Central memory CD8-positive, alpha-beta T cell (primary cell): ENCODE measurements at regions not wholly inside any gene's neighbourhood (a gene's known extent, or its start where the extent isn't known, plus 50 kb on each side); places are given as distances from the start of the nearest gene placed in this dataset.

Experiments
- ATAC-seq: fragments of 150-1000 bp; cut with Tn5 transposase; replicated peaks from 2 replicates; pipeline ENCODE4 v1.10.0; 2022; ENCODE audit warnings: mild to moderate bottlenecking, moderate FRiP score, moderate number of reproducible peaks; ENCODE audit not compliant: poor library complexity, severe bottlenecking; ENCODE audit errors: extremely low read depth
- DNase-seq, 2 donors: peaks; one replicate each; pipeline ENCODE4 v3.0.0; 2021; ENCODE audit warnings: low spot score in 2 of 2
- H3K27ac Mint-ChIP-seq: one replicate; pipeline ENCODE4 v1.8.0; 2022; ENCODE audit warnings: low read depth, mild to moderate bottlenecking, moderate library complexity, mixed read lengths
- H3K27me3 Mint-ChIP-seq: one replicate; pipeline ENCODE4 v1.8.0; 2022; ENCODE audit warnings: mixed read lengths
- H3K36me3 Mint-ChIP-seq: one replicate; pipeline ENCODE4 v1.8.0; 2022; ENCODE audit warnings: mild to moderate bottlenecking, moderate library complexity, mixed read lengths; ENCODE audit not compliant: insufficient read depth
- H3K4me1 Mint-ChIP-seq: one replicate; pipeline ENCODE4 v1.8.0; 2022; ENCODE audit warnings: mixed read lengths
- H3K4me3 Mint-ChIP-seq: one replicate; pipeline ENCODE4 v1.8.0; 2022; ENCODE audit warnings: mild to moderate bottlenecking, moderate library complexity, mixed read lengths
- H3K9me3 Mint-ChIP-seq: one replicate; pipeline ENCODE4 v1.8.0; 2022; ENCODE audit warnings: mixed read lengths

DNA sequence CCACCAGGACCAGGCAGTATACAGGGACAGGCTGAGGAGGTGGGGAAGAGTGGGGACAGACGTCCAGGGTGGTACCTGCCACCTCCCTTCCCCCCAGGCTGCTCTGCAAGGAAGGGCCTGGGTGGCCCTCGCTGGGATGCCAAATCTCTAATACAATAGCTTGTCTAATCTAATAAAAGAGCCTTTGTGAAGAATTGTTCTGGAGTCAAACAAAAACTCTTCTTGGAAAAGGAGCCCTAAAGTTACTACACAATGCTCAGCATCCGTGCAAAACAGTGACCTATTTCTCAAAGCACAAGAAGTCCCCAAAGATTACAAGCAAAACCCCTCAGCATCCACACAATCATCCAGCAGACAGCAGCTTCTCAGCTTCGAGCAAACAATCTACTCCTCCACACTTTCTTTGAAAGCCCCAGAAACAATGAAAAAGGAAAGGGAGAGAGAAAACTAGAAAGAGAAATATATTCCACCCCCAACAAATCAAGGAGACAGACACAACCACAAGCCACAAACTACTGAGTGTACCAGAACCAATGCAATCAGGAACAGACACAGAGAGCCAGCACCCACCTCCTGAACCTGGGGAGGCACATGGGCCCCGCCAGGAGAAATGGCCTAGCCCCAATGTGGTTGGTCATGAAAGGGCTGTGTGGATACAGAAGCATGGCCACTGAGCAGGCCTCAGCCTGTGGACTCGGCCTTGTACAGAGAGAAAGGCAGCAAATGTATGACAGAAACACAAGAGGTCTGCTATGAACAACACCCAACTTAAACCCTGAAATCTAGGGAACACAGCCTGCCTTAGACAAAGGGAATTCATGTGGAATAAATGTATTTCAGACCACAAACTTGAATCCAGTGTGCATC is 177.1 kb upstream of the CHRNA7 start:
- H3K4me3 Mint-ChIP-seq = no peak overlapping the region
- peaks cover 13% of the 10 kb centered on the region for H3K9me3 Mint-ChIP-seq
- H3K36me3 Mint-ChIP-seq = no peaks in the 10 kb centered on the region
- no peaks in the 10 kb centered on the region for H3K4me1 Mint-ChIP-seq
- DNase-seq (no peak), ATAC-seq (no peak)
- H3K27me3 Mint-ChIP-seq = peaks cover 52% of the 10 kb centered on the region
- no peak overlapping the region for H3K27ac Mint-ChIP-seq

DNA sequence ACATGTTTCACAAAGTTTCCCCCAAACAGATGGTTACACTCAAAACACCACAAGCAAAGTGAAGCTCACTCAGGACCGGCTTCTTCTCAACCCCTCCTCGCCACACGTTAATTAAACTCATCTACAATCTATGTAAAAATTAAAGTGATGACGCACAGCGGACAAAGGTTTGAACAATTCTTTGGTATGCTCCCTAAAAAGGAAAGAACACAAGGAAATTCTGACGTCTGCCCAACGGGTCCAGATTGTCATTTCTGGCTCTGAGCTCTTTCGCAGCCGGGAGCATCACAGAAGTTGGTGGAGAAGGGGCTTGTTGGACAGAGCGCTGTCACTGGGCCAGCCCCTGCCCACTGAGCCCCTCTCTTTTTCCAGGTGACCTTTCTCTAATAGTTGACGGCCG is 173.7 kb upstream of the CHRNA7 start:
- Mint-ChIP-seq H3K36me3 (no peaks in the 10 kb centered on the region), H3K4me3 (no peak overlapping the region), H3K4me1 (no peaks in the 10 kb centered on the region), H3K9me3 (peaks cover 7% of the 10 kb centered on the region), H3K27me3 (peaks cover 45% of the 10 kb centered on the region), H3K27ac (no peak overlapping the region)
- DNase-seq (no peak), ATAC-seq (no peak)

DNA sequence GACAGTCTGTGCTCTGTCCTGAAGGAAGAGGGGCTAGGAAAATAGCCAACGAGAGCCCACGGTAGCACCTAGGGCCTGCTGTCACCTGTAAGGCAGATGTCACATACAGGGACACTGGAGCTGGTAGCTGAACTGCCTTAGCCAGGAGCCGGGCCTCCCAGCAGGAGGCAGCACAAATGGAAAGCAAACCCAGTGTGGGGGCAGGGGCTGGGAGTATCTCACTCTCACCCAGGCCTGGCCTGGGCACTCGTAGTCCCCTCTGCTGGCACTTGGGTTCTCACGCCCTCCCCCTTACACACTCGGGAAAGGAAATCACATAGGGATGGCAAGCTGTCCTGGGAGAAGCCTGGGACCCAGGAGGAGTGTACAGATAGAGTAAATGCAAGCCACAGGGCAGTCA is 173.1 kb upstream of the CHRNA7 start:
- Mint-ChIP-seq H3K27me3 (peaks cover 51% of the 10 kb centered on the region), H3K4me3 (no peak overlapping the region), H3K9me3 (peaks cover 7% of the 10 kb centered on the region), H3K4me1 (no peaks in the 10 kb centered on the region), H3K27ac (no peak overlapping the region), H3K36me3 (no peaks in the 10 kb centered on the region)
- ATAC-seq (no peak), DNase-seq (no peak)

DNA sequence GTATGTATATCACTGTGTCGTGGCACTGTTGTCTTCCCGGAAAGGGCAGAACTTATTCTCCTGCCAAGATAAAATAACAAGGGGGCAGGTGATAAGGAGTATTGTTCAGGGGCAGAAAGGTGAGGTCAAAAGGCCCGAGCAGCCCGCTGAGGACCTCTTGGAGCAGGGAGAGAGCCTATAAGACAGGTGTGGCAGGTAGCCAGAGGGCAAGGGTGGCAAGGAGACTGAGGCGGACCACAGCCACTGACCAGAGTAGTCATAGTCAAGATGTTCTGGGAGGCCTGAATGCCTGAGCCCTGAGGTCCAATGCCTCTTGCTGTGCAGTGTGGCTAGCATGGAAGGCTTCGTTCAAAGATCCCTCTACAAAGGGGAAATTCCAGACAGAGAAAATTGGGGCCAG is 172.3 kb upstream of the CHRNA7 start:
- Mint-ChIP-seq H3K4me1 (no peaks in the 10 kb centered on the region), H3K9me3 (peaks cover 7% of the 10 kb centered on the region), H3K27ac (no peak overlapping the region), H3K4me3 (no peak overlapping the region), H3K27me3 (peaks cover 55% of the 10 kb centered on the region), H3K36me3 (no peaks in the 10 kb centered on the region)
- ATAC-seq (no peak), DNase-seq (no peak)

DNA sequence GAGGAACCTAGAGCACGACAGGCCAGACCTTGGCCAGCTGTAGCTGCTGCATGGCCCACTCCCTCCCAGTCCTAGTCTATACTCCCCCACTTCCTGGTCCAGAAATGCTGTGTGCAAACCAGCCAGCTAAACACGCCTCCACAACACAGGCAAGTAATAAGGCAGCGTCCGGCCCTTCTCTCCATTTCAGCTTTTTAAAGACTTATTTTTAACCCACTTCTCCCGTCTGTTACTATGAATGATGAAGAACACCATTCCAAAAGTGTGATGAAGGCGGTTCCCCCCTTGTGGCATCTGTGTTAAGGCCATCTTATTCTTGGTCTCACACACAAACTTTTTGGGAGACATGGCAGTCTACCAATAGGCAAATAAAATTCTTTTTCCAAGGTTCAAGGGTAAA is 164.1 kb upstream of the CHRNA7 start:
- H3K36me3 Mint-ChIP-seq = peaks cover 4% of the 10 kb centered on the region
- H3K9me3 Mint-ChIP-seq = peaks cover 5% of the 10 kb centered on the region
- no peak overlapping the region for H3K27ac Mint-ChIP-seq
- no peak overlapping the region for H3K4me3 Mint-ChIP-seq
- ATAC-seq (no peak), DNase-seq (no peak)
- H3K27me3 Mint-ChIP-seq = peaks cover 49% of the 10 kb centered on the region
- H3K4me1 Mint-ChIP-seq = peaks cover 11% of the 10 kb centered on the region

DNA sequence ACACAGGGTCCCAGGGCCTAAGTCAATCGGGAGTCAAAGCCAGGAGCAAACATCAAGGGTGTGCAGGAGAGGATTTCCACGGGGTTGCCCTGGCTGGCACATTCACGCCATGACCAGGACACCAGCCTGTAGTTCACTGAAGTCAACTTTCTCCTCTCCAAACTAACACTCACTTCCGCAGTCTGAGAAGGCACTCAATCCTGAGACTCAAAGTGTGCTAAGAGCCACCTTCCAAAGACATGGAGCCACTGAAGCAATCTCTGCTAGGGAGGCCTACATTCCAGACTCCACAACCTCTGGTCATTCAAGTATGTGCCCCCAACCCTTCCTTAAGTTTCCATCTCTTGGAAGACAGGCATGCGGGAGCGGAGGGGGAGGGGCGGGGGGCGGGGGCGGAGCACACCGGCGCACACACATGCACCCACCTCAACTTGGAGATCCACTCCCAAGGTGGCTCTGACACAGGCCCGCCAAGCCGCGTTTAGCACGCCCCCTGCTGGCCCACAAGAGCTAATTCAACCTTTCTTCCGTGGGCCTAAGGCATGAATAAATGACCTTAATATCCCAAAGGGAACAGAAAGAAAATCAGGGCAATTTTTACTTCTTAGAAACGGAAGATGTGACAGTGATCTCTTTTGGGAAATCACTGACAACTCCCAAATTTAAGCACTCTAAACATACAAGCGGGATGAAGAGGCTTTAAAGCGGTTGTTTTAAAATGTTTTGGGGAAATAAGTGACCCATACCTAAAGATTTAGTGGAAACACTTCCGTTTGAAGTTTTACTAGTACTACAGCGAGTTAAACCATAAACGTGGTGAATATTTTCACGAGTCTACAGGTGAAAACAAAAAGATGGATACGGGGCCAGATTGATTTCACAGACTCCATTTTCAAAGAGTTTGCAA is 162.5 kb upstream of the CHRNA7 start:
- Mint-ChIP-seq H3K27me3 (peaks cover 34% of the 10 kb centered on the region), H3K27ac (no peak overlapping the region), H3K9me3 (peaks cover 6% of the 10 kb centered on the region), H3K36me3 (peaks cover 4% of the 10 kb centered on the region), H3K4me1 (peaks cover 13% of the 10 kb centered on the region), H3K4me3 (no peak overlapping the region)
- DNase-seq (peak in 1 of 2 donors; percentile 28), ATAC-seq (no peak)

DNA sequence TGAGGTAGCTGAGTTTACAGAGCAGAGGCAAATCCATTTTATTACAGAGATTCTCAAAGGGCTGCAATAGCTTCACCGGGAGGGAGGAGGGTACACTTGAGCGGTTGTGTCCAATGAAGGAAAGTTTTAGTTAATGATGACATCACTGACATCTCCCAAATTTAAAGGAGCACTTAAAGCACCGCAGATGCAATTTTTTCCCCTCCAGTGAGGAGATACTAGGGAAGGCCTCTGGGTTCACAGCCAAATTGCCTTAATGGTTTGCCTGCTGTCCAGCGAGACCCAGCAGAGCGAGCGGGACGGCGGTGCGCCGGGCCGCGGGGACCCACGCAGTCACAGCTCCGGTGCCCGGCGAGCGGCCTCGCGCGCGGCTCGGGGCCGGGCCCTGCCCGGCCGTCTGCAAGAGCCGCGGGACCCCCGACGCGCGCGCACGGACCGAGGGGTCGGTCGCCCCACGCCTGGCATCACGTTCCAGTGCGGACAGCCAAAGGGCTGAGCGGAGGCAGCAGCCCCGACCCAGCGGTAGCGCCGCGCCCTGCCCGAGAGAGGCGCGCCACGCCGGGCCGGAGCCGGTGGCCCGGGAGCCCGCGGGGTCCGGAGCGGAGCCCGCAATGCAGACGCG is 160.5 kb upstream of the CHRNA7 start:
- H3K27ac Mint-ChIP-seq = no peak overlapping the region
- peak; percentile 3 for ATAC-seq
- peaks cover 4% of the 10 kb centered on the region for H3K36me3 Mint-ChIP-seq
- H3K4me3 Mint-ChIP-seq = peak overlapping the region; percentile 91
- no peak for DNase-seq
- H3K9me3 Mint-ChIP-seq = peaks cover 6% of the 10 kb centered on the region
- peaks cover 13% of the 10 kb centered on the region for H3K4me1 Mint-ChIP-seq
- peaks cover 19% of the 10 kb centered on the region for H3K27me3 Mint-ChIP-seq

DNA sequence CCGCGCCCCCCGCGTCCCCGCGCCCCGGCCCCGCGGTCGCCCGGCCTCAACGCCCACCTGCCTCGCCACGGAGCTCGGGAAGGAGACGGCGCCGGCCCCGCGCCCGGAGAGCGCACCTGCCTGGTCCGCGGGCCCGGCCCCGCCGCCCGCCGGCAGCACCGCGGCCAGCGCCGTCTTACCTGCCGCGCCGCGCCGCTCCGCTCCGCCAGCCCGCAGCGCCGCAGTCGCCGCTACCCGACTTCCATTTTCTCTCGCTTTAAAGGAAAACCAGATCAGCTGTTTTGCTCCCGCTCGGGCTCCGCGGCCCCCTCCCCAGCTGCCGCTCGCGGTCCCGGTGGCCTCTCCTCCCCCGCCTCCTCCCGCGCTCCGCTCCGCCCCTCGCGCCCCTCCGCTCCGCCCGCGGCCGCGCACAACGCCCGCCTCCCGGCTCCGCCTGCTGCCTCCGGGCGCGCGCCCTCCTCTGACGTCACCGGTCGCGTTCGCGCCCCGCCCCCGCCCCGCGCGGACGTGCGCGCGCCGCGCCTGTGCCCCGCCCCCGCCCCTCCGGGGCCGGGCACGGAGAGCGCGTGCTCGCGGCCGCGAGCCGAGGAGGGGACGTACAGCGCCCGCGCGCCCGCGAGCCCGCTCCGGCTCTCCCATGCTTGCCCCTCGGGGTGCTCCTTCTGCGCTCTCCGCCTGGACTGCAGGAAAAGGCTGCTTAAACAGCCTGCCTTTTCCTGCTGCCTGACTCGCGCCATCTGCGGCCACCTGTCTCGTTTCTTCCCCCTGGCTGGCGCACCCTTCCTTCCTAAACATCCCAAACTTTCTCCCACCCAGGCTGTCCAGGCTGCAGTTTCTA is 159.8 kb upstream of the CHRNA7 start, which contains the start of gene OTUD7A:
Gene OTUD7A, minus strand, starts transcription at position 346 of the 838 bp plus-strand sequence.
- Mint-ChIP-seq H3K27me3 (peaks cover 17% of the 10 kb centered on the region), H3K36me3 (peaks cover 4% of the 10 kb centered on the region), H3K9me3 (peaks cover 6% of the 10 kb centered on the region), H3K27ac (peak within 1 kb of the TSS; percentile 96), H3K4me1 (peaks cover 13% of the 10 kb centered on the region), H3K4me3 (peak within 1 kb of the TSS; percentile 91)
- DNase-seq (peak; percentile 75 to 79), ATAC-seq (peak; percentile 81)

DNA sequence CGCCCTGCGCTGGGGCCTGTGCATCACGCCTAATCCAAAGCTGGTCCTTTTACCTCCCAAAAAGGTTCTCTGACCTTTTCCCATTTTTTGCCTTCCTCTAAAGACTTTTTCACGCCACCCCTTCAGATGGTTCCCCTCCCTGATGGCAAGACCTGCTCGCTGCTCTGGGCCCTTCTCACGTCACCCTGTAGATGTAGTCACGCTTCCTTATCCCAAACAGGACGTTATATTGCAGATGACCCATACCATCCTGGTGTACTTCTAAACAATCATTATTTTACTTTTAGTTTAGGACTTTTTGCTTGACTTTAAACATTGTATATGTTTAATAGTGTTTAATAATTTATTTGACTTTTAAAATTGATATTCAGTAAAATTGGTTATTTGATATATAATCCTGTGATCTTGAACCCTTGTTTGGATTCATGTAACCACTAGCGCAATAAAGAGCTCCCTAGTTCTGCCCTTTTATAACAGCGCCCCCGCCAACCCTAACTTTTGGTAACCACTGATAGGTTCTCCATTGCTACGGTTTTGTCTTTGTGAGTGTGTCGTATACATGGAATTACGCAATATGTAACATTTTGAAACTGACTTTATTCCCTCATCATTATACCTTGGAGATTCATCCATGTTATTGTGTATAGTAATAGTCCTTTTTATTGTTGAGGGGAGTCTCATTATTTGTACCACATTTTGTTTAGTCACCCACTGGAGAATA is 159.0 kb upstream of the CHRNA7 start:
- Mint-ChIP-seq H3K4me3 (peak overlapping the region; percentile 91), H3K27me3 (peaks cover 19% of the 10 kb centered on the region), H3K27ac (peak overlapping the region; percentile 96), H3K4me1 (peaks cover 13% of the 10 kb centered on the region), H3K36me3 (peaks cover 4% of the 10 kb centered on the region), H3K9me3 (peaks cover 6% of the 10 kb centered on the region)
- ATAC-seq = no peak
- DNase-seq = no peak

DNA sequence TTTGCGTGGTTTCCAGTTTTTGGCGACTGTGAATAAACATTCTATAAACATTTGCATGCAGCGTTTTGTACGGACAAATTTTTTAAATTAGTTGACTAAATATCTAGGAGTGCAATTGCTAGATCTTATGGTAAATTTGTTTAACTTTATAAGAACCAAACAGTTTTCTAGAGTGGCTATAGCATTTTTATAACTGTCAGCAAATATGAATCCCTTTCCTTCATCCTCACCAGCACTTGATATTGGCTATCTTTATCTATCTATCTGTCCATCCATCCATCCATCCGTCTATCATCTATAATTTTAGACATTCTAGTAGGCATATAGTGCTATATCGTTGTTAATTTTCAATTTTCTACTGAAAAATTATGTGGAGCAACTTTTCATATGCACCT is 158.4 kb upstream of the CHRNA7 start:
- H3K9me3 Mint-ChIP-seq = peaks cover 6% of the 10 kb centered on the region
- peaks cover 4% of the 10 kb centered on the region for H3K36me3 Mint-ChIP-seq
- H3K4me1 Mint-ChIP-seq = peaks cover 13% of the 10 kb centered on the region
- no peak for DNase-seq
- peaks cover 19% of the 10 kb centered on the region for H3K27me3 Mint-ChIP-seq
- peak overlapping the region; percentile 91 for H3K4me3 Mint-ChIP-seq
- no peak for ATAC-seq
- H3K27ac Mint-ChIP-seq = no peak overlapping the region

DNA sequence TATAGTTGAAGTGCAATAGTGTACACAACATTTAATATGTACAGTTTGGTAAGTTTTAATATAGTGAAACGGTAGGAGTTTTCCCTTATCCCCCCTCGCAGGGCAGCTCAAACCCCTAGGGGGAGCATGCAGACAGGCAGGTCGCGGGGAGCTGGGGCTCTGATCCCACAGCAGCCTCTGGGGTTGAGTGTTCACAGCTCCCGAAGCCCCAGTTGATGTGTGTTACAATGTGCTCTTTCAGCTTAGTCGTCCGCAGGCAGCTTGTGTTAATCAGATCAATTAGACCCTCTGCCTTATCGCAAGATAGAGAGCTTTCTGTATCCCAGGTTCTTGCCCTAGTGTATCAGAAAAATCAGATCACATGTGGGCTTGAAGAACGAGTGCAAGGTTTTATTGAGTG is 143.1 kb upstream of the CHRNA7 start:
- no peaks in the 10 kb centered on the region for H3K9me3 Mint-ChIP-seq
- no peak overlapping the region for H3K27ac Mint-ChIP-seq
- ATAC-seq (no peak), DNase-seq (no peak)
- peaks cover 67% of the 10 kb centered on the region for H3K27me3 Mint-ChIP-seq
- H3K4me3 Mint-ChIP-seq = no peak overlapping the region
- no peaks in the 10 kb centered on the region for H3K4me1 Mint-ChIP-seq
- no peaks in the 10 kb centered on the region for H3K36me3 Mint-ChIP-seq
